H9 (cell line): ENCODE measurements at regions not wholly inside any gene's neighbourhood (a gene's known extent, or its start where the extent isn't known, plus 50 kb on each side); places are given as distances from the start of the nearest gene placed in this dataset.

Source experiments
- DNase-seq: peaks from one replicate; pipeline ENCODE4 v3.0.0-alpha.2; 2017
- H2AFZ ChIP-seq: one replicate; pipeline ENCODE4 v1.6.1; 2013; ENCODE audit warnings: mild to moderate bottlenecking, low read length, control low read depth, moderate library complexity
- H2AK5ac ChIP-seq: 2 replicates; pipeline ENCODE4 v1.6.1; 2013; ENCODE audit warnings: low read length, control low read depth, mixed read lengths; ENCODE audit not compliant: insufficient read length
- H2BK120ac ChIP-seq: one replicate; pipeline ENCODE4 v1.6.1; 2013; ENCODE audit warnings: low read depth, mild to moderate bottlenecking, low read length, control low read depth, inconsistent platforms; ENCODE audit not compliant: poor library complexity, severe bottlenecking
- H2BK12ac ChIP-seq: 2 replicates; pipeline ENCODE4 v1.6.1; 2013; ENCODE audit warnings: low read length, control low read depth, mixed read lengths, low read depth; ENCODE audit not compliant: insufficient read length
- H2BK15ac ChIP-seq: 2 replicates; pipeline ENCODE4 v1.6.1; 2013; ENCODE audit warnings: low read depth, low read length, control low read depth
- H2BK20ac ChIP-seq: one replicate; pipeline ENCODE4 v1.6.1; 2013; ENCODE audit warnings: low read depth, mild to moderate bottlenecking, low read length, control low read depth, inconsistent platforms; ENCODE audit not compliant: poor library complexity, severe bottlenecking
- H2BK5ac ChIP-seq: 2 replicates; pipeline ENCODE4 v1.6.1; 2013; ENCODE audit warnings: low read length, control low read depth, mixed read lengths; ENCODE audit not compliant: insufficient read length
- H3K14ac ChIP-seq: 2 replicates; pipeline ENCODE4 v1.6.1; 2013; ENCODE audit warnings: low read length, control low read depth; ENCODE audit not compliant: insufficient read depth
- H3K18ac ChIP-seq: 2 replicates; pipeline ENCODE4 v1.6.1; 2013; ENCODE audit warnings: low read depth, mild to moderate bottlenecking, mixed read lengths, low read length, control low read depth; ENCODE audit not compliant: insufficient read length
- H3K23ac ChIP-seq: 2 replicates; pipeline ENCODE4 v1.6.1; 2013; ENCODE audit warnings: low read length, control low read depth, mixed read lengths, low read depth; ENCODE audit not compliant: insufficient read length
- H3K23me2 ChIP-seq: 2 replicates; pipeline ENCODE4 v1.6.1; 2013; ENCODE audit warnings: low read depth, mild to moderate bottlenecking, mixed read lengths, low read length, control low read depth; ENCODE audit not compliant: insufficient read length, poor library complexity, severe bottlenecking
- H3K27ac ChIP-seq: 2 replicates; pipeline ENCODE4 v1.5.1; 2013; ENCODE audit warnings: low read length, control low read depth, mixed read lengths, low read depth; ENCODE audit not compliant: insufficient read length
- H3K27me3 ChIP-seq: 2 replicates; pipeline ENCODE4 v1.6.1; 2013; ENCODE audit warnings: low read length, control low read depth, inconsistent platforms; ENCODE audit not compliant: insufficient read depth
- H3K4ac ChIP-seq: 2 replicates; pipeline ENCODE4 v1.6.1; 2013; ENCODE audit warnings: low read depth, mild to moderate bottlenecking, control low read depth, inconsistent platforms, low read length, moderate library complexity
- H3K4me1 ChIP-seq: 2 replicates; pipeline ENCODE4 v1.6.1; 2013; ENCODE audit warnings: low read length, control low read depth, inconsistent platforms; ENCODE audit not compliant: insufficient read depth
- H3K4me2 ChIP-seq: 2 replicates; pipeline ENCODE4 v1.6.1; 2013; ENCODE audit warnings: low read length, control low read depth, mixed read lengths; ENCODE audit not compliant: insufficient read length, insufficient read depth
- H3K56ac ChIP-seq: 2 replicates; pipeline ENCODE4 v1.6.1; 2013; ENCODE audit warnings: low read depth, mild to moderate bottlenecking, mixed read lengths, low read length, control low read depth; ENCODE audit not compliant: insufficient read length
- H3K79me1 ChIP-seq: 2 replicates; pipeline ENCODE4 v1.6.1; 2013; ENCODE audit warnings: low read depth, mild to moderate bottlenecking, moderate library complexity, low read length, control low read depth, inconsistent platforms; ENCODE audit not compliant: insufficient read depth, poor library complexity, severe bottlenecking
- H3K79me2 ChIP-seq: 2 replicates; pipeline ENCODE4 v1.6.1; 2013; ENCODE audit warnings: low read length, control low read depth, inconsistent platforms; ENCODE audit not compliant: insufficient read depth
- H3K9ac ChIP-seq: 2 replicates; pipeline ENCODE4 v1.6.1; 2013; ENCODE audit warnings: low read length, control low read depth, mixed read lengths; ENCODE audit not compliant: insufficient read length; ENCODE audit errors: extremely low read depth
- H3K9me3 ChIP-seq: one replicate; pipeline ENCODE4 v1.6.1; 2013; ENCODE audit warnings: low read depth, low read length, inconsistent platforms; ENCODE audit not compliant: control insufficient read depth
- H3T11ph ChIP-seq: one replicate; pipeline ENCODE4 v1.6.1; 2013; ENCODE audit warnings: mild to moderate bottlenecking, low read length, control low read depth, inconsistent platforms
- H4K20me1 ChIP-seq: one replicate; pipeline ENCODE4 v1.6.1; 2013; ENCODE audit not compliant: control insufficient read depth, insufficient read length, insufficient read depth
- H4K5ac ChIP-seq: 2 replicates; pipeline ENCODE4 v1.6.1; 2013; ENCODE audit warnings: low read depth, mild to moderate bottlenecking, mixed read lengths, low read length, control low read depth; ENCODE audit not compliant: insufficient read length
- H4K8ac ChIP-seq: replicated peaks from 2 replicates; pipeline ENCODE4 v1.6.1; 2013; ENCODE audit warnings: low read length, control low read depth, mixed read lengths, low read depth; ENCODE audit not compliant: insufficient read length
- H4K91ac ChIP-seq: 2 replicates; pipeline ENCODE4 v1.6.1; 2013; ENCODE audit warnings: low read depth, mild to moderate bottlenecking, moderate library complexity, mixed read lengths, low read length, control low read depth; ENCODE audit not compliant: insufficient read length
- H3K27ac Mint-ChIP-seq, 3 experiments: 2 replicates in 2 of 3; 3 replicates in 1 of 3; pipeline ENCODE4 v1.8.0; 2020 to 2021; ENCODE audit warnings: mixed read lengths in 3 of 3, mild to moderate bottlenecking in 1 of 3, moderate library complexity in 1 of 3
- H3K27me3 Mint-ChIP-seq: 2 replicates; pipeline ENCODE4 v1.8.0; 2021; ENCODE audit warnings: low read depth, mild to moderate bottlenecking, moderate library complexity, mixed read lengths
- H3K36me3 Mint-ChIP-seq, 3 experiments: 2 replicates in 2 of 3; 3 replicates in 1 of 3; pipeline ENCODE4 v1.8.0; 2020 to 2021; ENCODE audit warnings: low read depth in 3 of 3, mixed read lengths in 3 of 3; ENCODE audit not compliant: insufficient read depth in 1 of 3
- H3K4me1 Mint-ChIP-seq, 2 experiments: 2 replicates each; pipeline ENCODE4 v1.8.0; 2020; ENCODE audit warnings: mixed read lengths in 2 of 2
- H3K4me3 Mint-ChIP-seq, 2 experiments: 2 replicates in 1 of 2; 3 replicates in 1 of 2; pipeline ENCODE4 v1.8.0; 2020 to 2021; ENCODE audit warnings: mild to moderate bottlenecking in 2 of 2, mixed read lengths in 2 of 2, moderate library complexity in 1 of 2
- H3K9me3 Mint-ChIP-seq, 2 experiments: 2 replicates in 1 of 2; 3 replicates in 1 of 2; pipeline ENCODE4 v1.8.0; 2020; ENCODE audit warnings: mild to moderate bottlenecking in 2 of 2, mixed read lengths in 2 of 2, moderate library complexity in 1 of 2
- WGBS: extraction: QIAGEN DNeasy Blood & Tissue Kit; methylation state at CpG from one replicate; pipeline ENCODE4 v1.1.7; 2013; ENCODE audit warnings: missing lambda C conversion rate, low lambda C conversion rate, mixed read lengths; ENCODE audit not compliant: insufficient read length; ENCODE audit errors: extremely low coverage; 5-methylcytosine and 5-hydroxymethylcytosine counted together
- TF ChIP-seq, protein P1 (sequence below): fragments of 200-600 bp; sonication (generic); conservative IDR thresholded peaks from 3 replicates; pipeline ENCODE4 v1.8.0; 2021; ENCODE audit warnings: antibody characterized with exemption, mild to moderate bottlenecking

GRCh38 chr2:239805414-239805813 is 219.7 kb downstream of the NDUFA10 start:
- H4K8ac ChIP-seq = no peak overlapping the region
- H3K4me1 ChIP-seq = no peaks in the 10 kb centered on the region
- TF ChIP-seq, protein P1, sequence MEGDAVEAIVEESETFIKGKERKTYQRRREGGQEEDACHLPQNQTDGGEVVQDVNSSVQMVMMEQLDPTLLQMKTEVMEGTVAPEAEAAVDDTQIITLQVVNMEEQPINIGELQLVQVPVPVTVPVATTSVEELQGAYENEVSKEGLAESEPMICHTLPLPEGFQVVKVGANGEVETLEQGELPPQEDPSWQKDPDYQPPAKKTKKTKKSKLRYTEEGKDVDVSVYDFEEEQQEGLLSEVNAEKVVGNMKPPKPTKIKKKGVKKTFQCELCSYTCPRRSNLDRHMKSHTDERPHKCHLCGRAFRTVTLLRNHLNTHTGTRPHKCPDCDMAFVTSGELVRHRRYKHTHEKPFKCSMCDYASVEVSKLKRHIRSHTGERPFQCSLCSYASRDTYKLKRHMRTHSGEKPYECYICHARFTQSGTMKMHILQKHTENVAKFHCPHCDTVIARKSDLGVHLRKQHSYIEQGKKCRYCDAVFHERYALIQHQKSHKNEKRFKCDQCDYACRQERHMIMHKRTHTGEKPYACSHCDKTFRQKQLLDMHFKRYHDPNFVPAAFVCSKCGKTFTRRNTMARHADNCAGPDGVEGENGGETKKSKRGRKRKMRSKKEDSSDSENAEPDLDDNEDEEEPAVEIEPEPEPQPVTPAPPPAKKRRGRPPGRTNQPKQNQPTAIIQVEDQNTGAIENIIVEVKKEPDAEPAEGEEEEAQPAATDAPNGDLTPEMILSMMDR = no peak
- no peak overlapping the region for H3K23ac ChIP-seq
- no peak overlapping the region for H3K14ac ChIP-seq
- no peaks in the 10 kb centered on the region for H3K23me2 ChIP-seq
- H3K4ac ChIP-seq = no peak overlapping the region
- H3T11ph ChIP-seq = no peak overlapping the region
- H3K79me2 ChIP-seq = no peaks in the 10 kb centered on the region
- WGBS = no CpG with 5 or more reads among the region's 14 CpGs
- Mint-ChIP-seq H3K9me3 (peaks cover 0 to 3% of the 10 kb centered on the region in 2 experiments; a peak in 3 of 5 replicates), H3K36me3 (no peaks in the 10 kb centered on the region; a peak in 1 of 7 replicates), H3K27me3 (peaks cover 9% of the 10 kb centered on the region), H3K4me1 (peaks cover 5 to 8% of the 10 kb centered on the region in 2 experiments), H3K27ac (no peak overlapping the region), H3K4me3 (no peak overlapping the region)
- no peak overlapping the region for H3K4me2 ChIP-seq
- DNase-seq = no peak
- H4K20me1 ChIP-seq = no peaks in the 10 kb centered on the region
- no peak overlapping the region for H2BK5ac ChIP-seq
- no peak overlapping the region for H2BK20ac ChIP-seq
- H2BK15ac ChIP-seq = no peak overlapping the region
- no peak overlapping the region for H2AFZ ChIP-seq
- H2AK5ac ChIP-seq = no peak overlapping the region
- H4K91ac ChIP-seq = no peak overlapping the region
- H3K79me1 ChIP-seq = no peaks in the 10 kb centered on the region
- H3K9ac ChIP-seq = no peak overlapping the region
- no peaks in the 10 kb centered on the region for H3K27me3 ChIP-seq
- no peak overlapping the region for H3K18ac ChIP-seq
- no peaks in the 10 kb centered on the region for H3K9me3 ChIP-seq
- H2BK120ac ChIP-seq = no peak overlapping the region
- no peak overlapping the region for H4K5ac ChIP-seq
- no peak overlapping the region for H2BK12ac ChIP-seq
- H3K27ac ChIP-seq = no peak overlapping the region
- no peak overlapping the region for H3K56ac ChIP-seq
